ENCODE measurements at regions not wholly inside any gene's neighbourhood (a gene's known extent, or its start where the extent isn't known, plus 50 kb on each side); places are given as distances from the start of the nearest gene placed in this dataset.

- no peaks in the 10 kb centered on the region for H3K4me1 ChIP-seq (ENCODE audit: control insufficient read depth, insufficient read depth, low read length, poor library complexity, severe bottlenecking)
These were observed 95.2 kb upstream of the TTC29 start for GRCh38 chr4:147040874-147041273.

GRCh38 chr4:147041376-147041775, 95.7 kb upstream of the TTC29 start:
- Mint-ChIP-seq H3K4me3 (no peak overlapping the region), H3K36me3 (no peaks in the 10 kb centered on the region), H3K4me1 (no peaks in the 10 kb centered on the region), H3K9me3 (peaks cover 0 to 2% (median 0%) of the 10 kb centered on the region in 7 donors), H3K27ac (no peak overlapping the region), H3K27me3 (peaks cover 16% of the 10 kb centered on the region)
- no peak overlapping the region for H3K27ac ChIP-seq (ENCODE audit: insufficient read depth, low read length, poor library complexity, severe bottlenecking)
- peaks cover 9% of the 10 kb centered on the region for H3K27me3 ChIP-seq (ENCODE audit: control insufficient read depth, insufficient read depth, low read length)
- no peaks in the 10 kb centered on the region for H3K9me3 ChIP-seq (ENCODE audit: control insufficient read depth in 2 of 2, low read length in 2 of 2)
- no peaks in the 10 kb centered on the region for H3K36me3 ChIP-seq (ENCODE audit: control insufficient read depth, insufficient read depth, low read length)
- DNase-seq = no peak
- no peak overlapping the region for H3K4me3 ChIP-seq (ENCODE audit: low read depth, low read length)
- ATAC-seq (ENCODE audit: low read depth in 2 of 2) = no peak
- H3K4me1 ChIP-seq (ENCODE audit: control insufficient read depth, insufficient read depth, low read length, poor library complexity, severe bottlenecking) = no peaks in the 10 kb centered on the region

More at GRCh38 chr4:147040874-147041273, 95.2 kb upstream of the TTC29 start:
- Mint-ChIP-seq H3K4me1 (no peaks in the 10 kb centered on the region), H3K9me3 (peaks cover 0 to 2% (median 0%) of the 10 kb centered on the region in 7 donors), H3K27ac (no peak overlapping the region), H3K27me3 (peaks cover 12% of the 10 kb centered on the region), H3K36me3 (no peaks in the 10 kb centered on the region), H3K4me3 (no peak overlapping the region)
- no peaks in the 10 kb centered on the region for H3K36me3 ChIP-seq (ENCODE audit: control insufficient read depth, insufficient read depth, low read length)
- no peak overlapping the region for H3K4me3 ChIP-seq (ENCODE audit: low read depth, low read length)
- no peaks in the 10 kb centered on the region for H3K9me3 ChIP-seq (ENCODE audit: control insufficient read depth in 2 of 2, low read length in 2 of 2)
- H3K27ac ChIP-seq (ENCODE audit: insufficient read depth, low read length, poor library complexity, severe bottlenecking) = no peak overlapping the region
- ATAC-seq (ENCODE audit: low read depth in 2 of 2) (no peak), DNase-seq (no peak)
- peaks cover 9% of the 10 kb centered on the region for H3K27me3 ChIP-seq (ENCODE audit: control insufficient read depth, insufficient read depth, low read length)

- H3K27me3 ChIP-seq (ENCODE audit: control insufficient read depth, insufficient read depth, low read length) = peaks cover 9% of the 10 kb centered on the region
- no peaks in the 10 kb centered on the region for H3K4me1 Mint-ChIP-seq
- no peaks in the 10 kb centered on the region for H3K36me3 Mint-ChIP-seq
- no peaks in the 10 kb centered on the region for H3K9me3 ChIP-seq (ENCODE audit: control insufficient read depth in 2 of 2, low read length in 2 of 2)
- H3K27me3 Mint-ChIP-seq = peaks cover 23% of the 10 kb centered on the region
- no peak overlapping the region for H3K4me3 Mint-ChIP-seq
- ATAC-seq (ENCODE audit: low read depth in 2 of 2) (no peak), DNase-seq (no peak)
- H3K27ac ChIP-seq (ENCODE audit: insufficient read depth, low read length, poor library complexity, severe bottlenecking) = no peak overlapping the region
- H3K27ac Mint-ChIP-seq = no peak overlapping the region
- H3K9me3 Mint-ChIP-seq = peaks cover 0 to 2% (median 0%) of the 10 kb centered on the region in 7 donors
- no peaks in the 10 kb centered on the region for H3K36me3 ChIP-seq (ENCODE audit: control insufficient read depth, insufficient read depth, low read length)
- no peak overlapping the region for H3K4me3 ChIP-seq (ENCODE audit: low read depth, low read length)
- H3K4me1 ChIP-seq (ENCODE audit: control insufficient read depth, insufficient read depth, low read length, poor library complexity, severe bottlenecking) = no peaks in the 10 kb centered on the region
These were observed 96.4 kb upstream of the TTC29 start for GRCh38 chr4:147042046-147042445.

- no peaks in the 10 kb centered on the region for H3K4me1 ChIP-seq (ENCODE audit: control insufficient read depth, insufficient read depth, low read length, poor library complexity, severe bottlenecking)
- peaks cover 7% of the 10 kb centered on the region for H3K27me3 ChIP-seq (ENCODE audit: control insufficient read depth, insufficient read depth, low read length)
- H3K36me3 Mint-ChIP-seq = no peaks in the 10 kb centered on the region
- H3K27ac ChIP-seq (ENCODE audit: insufficient read depth, low read length, poor library complexity, severe bottlenecking) = no peak overlapping the region
- DNase-seq (no peak), ATAC-seq (ENCODE audit: low read depth in 2 of 2) (no peak)
- no peaks in the 10 kb centered on the region for H3K36me3 ChIP-seq (ENCODE audit: control insufficient read depth, insufficient read depth, low read length)
- H3K4me3 Mint-ChIP-seq = no peak overlapping the region
- H3K27me3 Mint-ChIP-seq = peaks cover 36% of the 10 kb centered on the region
- no peak overlapping the region for H3K27ac Mint-ChIP-seq
- H3K4me3 ChIP-seq (ENCODE audit: low read depth, low read length) = no peak overlapping the region
- no peaks in the 10 kb centered on the region for H3K4me1 Mint-ChIP-seq
- peaks cover 0 to 3% of the 10 kb centered on the region in 2 experiments for H3K9me3 ChIP-seq (ENCODE audit: control insufficient read depth in 2 of 2, low read length in 2 of 2)
- peaks cover 0 to 2% (median 0%) of the 10 kb centered on the region in 7 donors for H3K9me3 Mint-ChIP-seq
These were observed 98.6 kb upstream of the TTC29 start for GRCh38 chr4:147044241-147044640.

GRCh38 chr4:147049946-147050345, 104.3 kb upstream of the TTC29 start:
- Histone ChIP-seq H3K27me3 (ENCODE audit: control insufficient read depth, insufficient read depth, low read length) (peaks cover 8% of the 10 kb centered on the region), H3K4me3 (ENCODE audit: low read depth, low read length) (no peak overlapping the region), H3K27ac (ENCODE audit: insufficient read depth, low read length, poor library complexity, severe bottlenecking) (no peak overlapping the region), H3K36me3 (ENCODE audit: control insufficient read depth, insufficient read depth, low read length) (no peaks in the 10 kb centered on the region), H3K4me1 (ENCODE audit: control insufficient read depth, insufficient read depth, low read length, poor library complexity, severe bottlenecking) (no peaks in the 10 kb centered on the region), H3K9me3 (ENCODE audit: control insufficient read depth in 2 of 2, low read length in 2 of 2) (peaks cover 0 to 3% of the 10 kb centered on the region in 2 experiments)
- Mint-ChIP-seq H3K27ac (no peak overlapping the region), H3K27me3 (peaks cover 29% of the 10 kb centered on the region), H3K9me3 (peaks cover 0 to 3% (median 0%) of the 10 kb centered on the region in 7 donors), H3K4me3 (no peak overlapping the region), H3K4me1 (no peaks in the 10 kb centered on the region), H3K36me3 (no peaks in the 10 kb centered on the region)
- DNase-seq = no peak
- no peak for ATAC-seq (ENCODE audit: low read depth in 2 of 2)

GRCh38 chr4:147050356-147050765, 104.7 kb upstream of the TTC29 start:
- ATAC-seq (ENCODE audit: low read depth in 2 of 2) (no peak), DNase-seq (no peak)
- peaks cover 0 to 3% of the 10 kb centered on the region in 2 experiments for H3K9me3 ChIP-seq (ENCODE audit: control insufficient read depth in 2 of 2, low read length in 2 of 2)
- Mint-ChIP-seq H3K36me3 (no peaks in the 10 kb centered on the region), H3K4me1 (no peaks in the 10 kb centered on the region), H3K9me3 (peaks cover 0 to 3% (median 0%) of the 10 kb centered on the region in 7 donors), H3K27ac (no peak overlapping the region), H3K4me3 (no peak overlapping the region), H3K27me3 (peaks cover 29% of the 10 kb centered on the region)
- no peaks in the 10 kb centered on the region for H3K4me1 ChIP-seq (ENCODE audit: control insufficient read depth, insufficient read depth, low read length, poor library complexity, severe bottlenecking)
- no peaks in the 10 kb centered on the region for H3K36me3 ChIP-seq (ENCODE audit: control insufficient read depth, insufficient read depth, low read length)
- peaks cover 8% of the 10 kb centered on the region for H3K27me3 ChIP-seq (ENCODE audit: control insufficient read depth, insufficient read depth, low read length)
- H3K27ac ChIP-seq (ENCODE audit: insufficient read depth, low read length, poor library complexity, severe bottlenecking) = no peak overlapping the region
- no peak overlapping the region for H3K4me3 ChIP-seq (ENCODE audit: low read depth, low read length)

GRCh38 chr4:147052361-147052760, 106.7 kb upstream of the TTC29 start:
- Histone ChIP-seq H3K9me3 (ENCODE audit: control insufficient read depth in 2 of 2, low read length in 2 of 2) (peaks cover 0 to 3% of the 10 kb centered on the region in 2 experiments), H3K4me1 (ENCODE audit: control insufficient read depth, insufficient read depth, low read length, poor library complexity, severe bottlenecking) (no peaks in the 10 kb centered on the region), H3K36me3 (ENCODE audit: control insufficient read depth, insufficient read depth, low read length) (no peaks in the 10 kb centered on the region), H3K27ac (ENCODE audit: insufficient read depth, low read length, poor library complexity, severe bottlenecking) (no peak overlapping the region), H3K27me3 (ENCODE audit: control insufficient read depth, insufficient read depth, low read length) (peaks cover 10% of the 10 kb centered on the region), H3K4me3 (ENCODE audit: low read depth, low read length) (no peak overlapping the region)
- no peak overlapping the region for H3K27ac Mint-ChIP-seq
- DNase-seq (no peak), ATAC-seq (ENCODE audit: low read depth in 2 of 2) (no peak)
- peaks cover 16% of the 10 kb centered on the region for H3K27me3 Mint-ChIP-seq
- no peaks in the 10 kb centered on the region for H3K36me3 Mint-ChIP-seq
- H3K4me1 Mint-ChIP-seq = peaks cover 0 to 6% (median 4%) of the 10 kb centered on the region in 4 donors
- H3K9me3 Mint-ChIP-seq = peaks cover 0 to 3% (median 0%) of the 10 kb centered on the region in 7 donors
- H3K4me3 Mint-ChIP-seq = no peak overlapping the region

- ATAC-seq (ENCODE audit: low read depth in 2 of 2) = no peak
- no peak for DNase-seq
- peaks cover 0 to 3% (median 0%) of the 10 kb centered on the region in 7 donors for H3K9me3 Mint-ChIP-seq
These were observed 108.7 kb upstream of the TTC29 start for GRCh38 chr4:147054228-147054872.

More at GRCh38 chr4:147054228-147054872, 108.7 kb upstream of the TTC29 start:
- Histone ChIP-seq H3K27me3 (ENCODE audit: control insufficient read depth, insufficient read depth, low read length) (peaks cover 10% of the 10 kb centered on the region), H3K9me3 (ENCODE audit: control insufficient read depth in 2 of 2, low read length in 2 of 2) (no peaks in the 10 kb centered on the region), H3K27ac (ENCODE audit: insufficient read depth, low read length, poor library complexity, severe bottlenecking) (no peak overlapping the region), H3K4me3 (ENCODE audit: low read depth, low read length) (no peak overlapping the region), H3K4me1 (ENCODE audit: control insufficient read depth, insufficient read depth, low read length, poor library complexity, severe bottlenecking) (no peaks in the 10 kb centered on the region), H3K36me3 (ENCODE audit: control insufficient read depth, insufficient read depth, low read length) (no peaks in the 10 kb centered on the region)
- Mint-ChIP-seq H3K4me3 (no peak overlapping the region), H3K27me3 (peaks cover 6% of the 10 kb centered on the region), H3K27ac (no peak overlapping the region), H3K4me1 (peaks cover 0 to 11% (median 6%) of the 10 kb centered on the region in 4 donors), H3K36me3 (no peaks in the 10 kb centered on the region)
